Activated T-cell treated with anti-CD3 and anti-CD28 coated beads for 1 hour (primary cell): ENCODE measurements at regions not wholly inside any gene's neighbourhood (a gene's known extent, or its start where the extent isn't known, plus 50 kb on each side); places are given as distances from the start of the nearest gene placed in this dataset.

Experiments used
- DNase-seq: peaks from one replicate; pipeline ENCODE4 v3.0.0-alpha.2; 2020; ENCODE audit warnings: low read depth

- DNase-seq, result no peak
These were observed 218.2 kb downstream of the SH3BP4 start for GRCh38 chr2:235170016-235170415.

- DNase-seq, result no peak
These were observed 219.0 kb downstream of the SH3BP4 start for GRCh38 chr2:235170536-235171521.

- DNase-seq, result no peak
These were observed 219.8 kb downstream of the SH3BP4 start for GRCh38 chr2:235171550-235172031.

- DNase-seq, result no peak
These were observed 228.8 kb downstream of the SH3BP4 start for GRCh38 chr2:235180642-235181041.

DNA sequence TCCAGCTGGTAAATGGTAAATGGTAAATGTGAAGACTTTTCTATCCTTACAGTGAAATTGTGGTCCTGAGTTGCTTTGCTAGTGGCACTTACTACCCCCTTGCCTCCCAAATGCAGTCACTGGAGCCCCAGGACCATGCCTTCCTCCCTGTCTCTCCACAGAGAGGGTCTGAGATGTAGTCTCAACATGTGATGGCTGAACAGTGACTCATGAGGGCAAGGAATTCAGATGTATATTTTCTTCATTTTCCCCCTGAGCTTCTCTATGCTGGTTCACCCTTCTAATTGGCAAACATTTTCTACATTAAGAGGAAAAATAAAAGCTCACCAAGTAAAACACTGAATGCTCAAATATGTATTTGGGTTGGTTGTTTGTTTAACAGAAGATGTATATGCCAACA is 232.0 kb downstream of the SH3BP4 start:
- DNase-seq, result no peak

DNA sequence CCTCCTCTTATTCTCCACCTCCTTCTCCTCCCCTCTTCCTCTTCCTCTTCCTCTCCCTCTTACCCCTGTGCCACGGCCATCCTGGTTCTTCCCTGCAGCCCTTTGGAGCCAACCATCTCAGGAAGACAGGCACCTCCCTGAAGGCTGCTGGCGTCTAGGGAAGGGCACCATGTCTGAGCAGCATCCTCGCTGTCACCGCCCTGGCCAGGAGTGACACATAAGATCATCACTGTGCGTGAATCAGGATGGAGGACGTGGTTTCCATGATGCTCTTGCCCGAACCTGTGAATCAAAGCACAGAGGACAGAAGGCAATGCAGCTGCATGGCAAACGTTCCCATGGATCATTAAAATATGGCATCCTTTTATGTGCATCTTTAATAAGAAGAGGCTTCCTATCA is 236.0 kb downstream of the SH3BP4 start:
- no peak for DNase-seq

DNA sequence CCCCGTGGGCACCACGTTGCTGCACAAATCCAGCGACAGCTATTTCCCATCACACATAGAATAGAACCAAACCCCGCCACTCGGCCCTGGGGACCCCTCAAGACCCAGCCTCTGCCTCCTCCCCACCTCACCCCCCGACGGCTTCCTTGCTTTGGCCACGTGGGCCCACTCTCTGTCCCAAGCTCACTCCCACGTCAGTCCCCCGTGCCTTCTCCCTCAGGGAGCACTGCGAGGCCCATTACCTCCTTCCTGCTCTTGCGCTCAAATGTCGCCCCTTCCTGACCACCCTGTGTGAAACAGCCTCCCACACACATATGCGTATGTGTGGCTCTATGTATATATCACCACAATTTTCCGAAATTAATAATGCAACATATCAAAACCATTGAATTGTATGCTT is 239.7 kb downstream of the SH3BP4 start:
- no peak for DNase-seq

DNA sequence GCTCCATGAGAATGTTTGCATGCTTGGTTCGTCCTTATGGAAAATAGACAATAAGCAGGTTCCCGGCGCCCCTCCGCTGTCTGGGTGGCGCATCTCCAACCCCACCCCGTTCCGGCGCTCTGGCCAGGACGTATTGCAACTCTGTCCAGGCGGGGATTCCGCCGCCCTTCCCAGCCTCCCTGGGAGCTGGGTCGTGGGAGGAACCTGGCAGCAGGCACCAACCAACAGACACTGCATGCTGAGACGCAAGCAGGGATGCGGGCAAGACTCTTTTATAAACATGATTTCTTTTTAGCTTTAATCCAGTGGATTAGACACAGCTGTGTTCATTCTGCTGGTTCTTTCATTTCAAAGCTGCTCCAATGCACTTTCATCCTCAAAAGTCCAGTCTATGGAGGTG is 240.2 kb downstream of the SH3BP4 start:
- DNase-seq, result no peak

- DNase-seq, result no peak
These were observed 242.5 kb downstream of the SH3BP4 start for GRCh38 chr2:235194351-235194750.

GRCh38 chr2:235194836-235195235 is 243.0 kb downstream of the SH3BP4 start:
- no peak for DNase-seq

GRCh38 chr2:235195921-235196320 is 244.1 kb downstream of the SH3BP4 start:
- DNase-seq, result no peak

- no peak for DNase-seq
These were observed 247.3 kb downstream of the SH3BP4 start for GRCh38 chr2:235199128-235199527.

GRCh38 chr2:235200216-235200615 is 248.4 kb downstream of the SH3BP4 start:
- DNase-seq, result no peak

GRCh38 chr2:235201756-235202155 is 249.9 kb downstream of the SH3BP4 start:
- no peak for DNase-seq

DNA sequence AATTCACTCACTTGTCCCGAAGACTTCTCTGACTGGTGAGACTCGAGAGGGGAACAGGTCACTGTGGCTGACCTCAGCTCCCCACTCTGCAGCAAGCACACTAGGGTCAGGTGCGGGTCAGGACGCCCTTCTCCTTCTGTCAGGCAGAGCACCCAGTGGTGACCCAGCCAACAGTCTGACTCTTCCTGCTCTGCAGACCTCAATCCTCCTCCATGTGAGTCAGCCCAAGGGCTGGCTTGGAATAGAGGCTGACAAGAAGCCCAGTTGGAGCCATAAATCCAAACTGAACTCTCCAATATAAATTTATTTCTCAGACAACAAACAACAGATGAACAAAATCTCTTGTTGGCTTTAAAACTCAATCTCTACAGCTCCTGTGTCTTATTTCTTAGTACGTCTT is 253.1 kb downstream of the SH3BP4 start:
- no peak for DNase-seq

DNA sequence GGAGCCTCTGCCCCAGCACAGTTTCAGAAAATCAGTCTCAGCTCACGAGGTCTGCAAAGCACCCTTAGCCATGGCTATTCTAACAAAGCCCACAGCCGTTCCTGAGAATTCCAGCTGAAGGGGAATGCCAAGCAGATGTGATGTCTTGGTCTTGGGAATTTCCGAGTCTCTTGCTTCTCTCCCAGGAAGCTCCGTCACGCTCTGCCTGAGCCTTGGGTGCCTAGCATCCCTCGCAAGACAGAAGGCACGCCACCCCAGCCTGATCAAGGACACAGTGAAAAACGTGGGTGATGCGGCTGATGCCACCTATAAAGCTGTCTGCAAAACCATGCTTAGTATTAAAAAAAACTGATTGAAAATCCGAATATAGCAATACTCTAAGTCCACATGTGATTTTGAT is 254.6 kb downstream of the SH3BP4 start:
- DNase-seq, result no peak

DNA sequence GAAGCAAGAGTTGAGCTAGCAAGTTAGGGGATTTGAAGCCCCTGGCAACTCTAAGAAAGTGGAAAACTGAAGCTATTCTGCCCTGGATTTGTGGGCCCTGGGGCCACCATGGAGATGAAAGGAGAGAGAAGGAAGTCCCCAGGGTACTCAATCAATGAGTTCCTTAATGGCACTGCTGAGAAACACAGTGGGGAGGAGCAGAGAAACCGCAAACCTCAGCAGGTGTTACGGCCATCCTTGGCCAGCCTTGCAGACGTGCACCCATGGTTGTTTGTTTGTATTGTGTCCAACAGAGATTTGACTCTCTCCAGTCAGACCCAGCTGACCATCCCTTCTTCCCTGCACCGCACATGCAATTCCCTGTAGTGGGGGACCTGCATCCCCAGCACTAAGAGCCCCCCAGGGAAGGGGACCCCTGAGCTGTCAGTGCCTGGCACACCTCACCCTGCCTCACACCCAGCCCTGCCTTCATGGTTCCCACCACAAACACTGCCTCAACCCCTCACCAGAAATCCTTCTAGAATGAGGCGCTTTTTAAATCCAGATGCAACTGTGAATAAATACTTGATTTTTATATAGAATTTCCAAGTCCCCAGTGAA is 255.3 kb downstream of the SH3BP4 start:
- no peak for DNase-seq

DNA sequence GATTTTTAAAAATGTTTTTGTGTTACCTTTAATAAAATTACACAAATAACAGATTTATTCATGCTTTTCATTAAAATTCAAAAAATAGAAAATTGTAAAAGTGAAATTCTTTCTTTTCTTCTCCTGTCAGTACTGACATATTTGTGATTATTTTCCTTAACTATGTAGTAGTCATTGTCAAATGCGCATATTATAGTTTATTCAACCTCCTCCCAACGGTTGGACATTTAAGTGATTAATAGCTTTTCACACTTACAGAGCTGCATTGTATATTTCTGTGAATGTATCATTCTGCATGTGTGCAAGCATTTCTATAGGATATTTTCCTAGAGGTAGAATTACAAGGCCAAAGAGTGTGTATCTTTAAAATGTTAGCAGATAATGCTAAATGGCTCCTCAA is 259.2 kb downstream of the SH3BP4 start:
- no peak for DNase-seq

- DNase-seq, result no peak
These were observed 260.8 kb downstream of the SH3BP4 start for GRCh38 chr2:235212501-235213158.

DNA sequence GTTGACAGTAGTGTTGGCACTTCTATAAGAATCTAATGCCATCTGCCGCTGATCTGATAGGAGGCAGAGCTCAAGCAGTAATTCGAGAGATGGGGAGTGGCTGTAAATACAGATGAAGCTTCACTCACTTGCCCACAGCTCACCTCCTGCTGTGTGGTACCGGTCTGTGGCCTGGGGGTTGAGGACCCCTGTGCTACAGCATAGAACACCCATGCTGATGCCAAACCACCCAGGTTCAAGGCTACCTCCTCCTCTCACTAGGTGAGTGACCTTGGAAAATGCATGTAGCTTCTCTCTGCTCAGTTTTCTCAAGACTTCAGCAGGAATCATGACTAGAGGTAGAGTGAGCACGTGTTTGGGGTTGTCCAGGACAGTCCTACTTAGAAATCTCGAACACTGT is 263.4 kb downstream of the SH3BP4 start:
- DNase-seq, result no peak

GRCh38 chr2:235216901-235217300 is 265.1 kb downstream of the SH3BP4 start:
- no peak for DNase-seq

DNA sequence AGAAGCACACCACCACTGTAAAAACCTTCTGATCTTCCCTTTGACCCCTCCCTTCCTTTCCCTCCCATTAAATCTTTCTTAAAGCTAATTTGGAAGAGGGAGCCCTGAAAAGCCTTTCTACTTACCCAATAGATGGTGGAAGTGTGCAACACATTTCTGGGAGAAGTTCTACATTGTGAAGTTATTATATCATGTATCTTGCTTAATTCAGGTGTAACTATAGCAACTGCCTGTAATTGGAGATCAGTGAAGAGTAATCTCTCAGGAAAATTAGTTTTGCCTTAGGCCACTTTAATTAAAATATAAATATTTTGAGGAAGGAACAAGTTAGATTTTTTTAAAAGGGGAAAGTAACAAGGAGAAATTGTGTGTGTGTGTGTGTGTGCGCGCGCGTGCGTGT is 266.0 kb downstream of the SH3BP4 start:
- DNase-seq, result no peak

DNA sequence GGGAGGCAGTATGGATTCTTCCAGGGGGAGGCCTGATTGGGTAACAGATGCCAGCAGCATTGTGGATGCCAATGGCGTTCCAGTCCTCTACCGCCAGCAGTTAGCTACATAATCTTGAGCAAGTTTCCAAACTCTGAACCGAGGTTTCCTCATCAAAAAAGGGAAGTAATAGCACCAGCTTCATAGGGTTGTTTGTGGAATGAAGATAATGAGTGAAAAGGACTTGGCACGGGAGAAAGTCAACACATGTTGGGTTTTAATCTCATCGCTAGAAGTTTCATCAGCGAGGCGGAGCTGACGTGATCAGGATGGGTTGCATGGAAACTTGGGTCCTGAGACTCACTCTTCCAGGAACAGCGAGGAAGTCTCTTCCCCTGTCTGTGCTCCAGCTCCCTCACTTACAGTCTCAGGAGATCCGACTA is 266.7 kb downstream of the SH3BP4 start:
- DNase-seq, result no peak
